B cell (primary cell): ENCODE measurements at regions not wholly inside any gene's neighbourhood (a gene's known extent, or its start where the extent isn't known, plus 50 kb on each side); places are given as distances from the start of the nearest gene placed in this dataset.

ENCODE experiments used
- ATAC-seq: fragments of 200-7000 bp; cut with Tn5 transposase; one replicate; pipeline ENCODE4 v1.10.0; 2021; ENCODE audit warnings: low read depth, mild to moderate bottlenecking, moderate number of reproducible peaks, moderate library complexity
- CTCF ChIA-PET: fragments of 350-600 bp; sonication (Branson Sonifier 250); formaldehyde crosslinking; loops from one replicate; lab custom pipeline; 2021; ENCODE audit warnings: antibody characterized with exemption, inconsistent platforms; lab: Charles Lee
- POLR2A ChIA-PET: fragments of 350-600 bp; sonication (Branson Sonifier 250); formaldehyde crosslinking; loops from one replicate; lab custom pipeline; 2021; ENCODE audit warnings: antibody characterized with exemption; lab: Charles Lee
- DNase-seq: peaks from one replicate; pipeline ENCODE4 v3.0.0; 2013
- H2AFZ ChIP-seq: 2 replicates; pipeline ENCODE4 v1.6.1; 2012; ENCODE audit warnings: mild to moderate bottlenecking, low read depth, low read length; ENCODE audit not compliant: insufficient read depth, poor library complexity, severe bottlenecking
- H3K27ac ChIP-seq, 2 donors: 1 replicate in 1 of 2; 2 replicates in 1 of 2; pipeline ENCODE4 v1.5.1; 2012 to 2013; ENCODE audit warnings: low read length in 2 of 2, mild to moderate bottlenecking in 2 of 2, moderate library complexity in 1 of 2
- H3K27me3 ChIP-seq, 4 experiments: fragments of 200-600 bp in 1 of 4; sonication (generic) in 1 of 4; replicated peaks in 1 of 4; 1 replicate in 2 of 4; 2 replicates in 2 of 4; pipeline versions ENCODE4 v1.6.1 to v1.7.0; 2013 to 2016; ENCODE audit warnings: low read length in 3 of 4, mild to moderate bottlenecking in 2 of 4, mixed read lengths in 1 of 4, moderate library complexity in 1 of 4; ENCODE audit not compliant: insufficient read depth in 4 of 4, control insufficient read depth in 3 of 4; ENCODE audit errors: control extremely low read depth in 1 of 4
- H3K36me3 ChIP-seq, 2 experiments: replicated peaks in 1 of 2; 1 replicate in 1 of 2; 2 replicates in 1 of 2; pipeline versions ENCODE4 v1.6.1 to v1.7.1; 2013; ENCODE audit warnings: low read length in 1 of 2; ENCODE audit not compliant: insufficient read depth in 2 of 2, control insufficient read depth in 1 of 2; ENCODE audit errors: control extremely low read depth in 1 of 2, extremely low read depth in 1 of 2
- H3K4me1 ChIP-seq, 2 donors: fragments of 200-600 bp in 1 of 2; sonication (generic) in 1 of 2; 1 replicate in 1 of 2; 2 replicates in 1 of 2; pipeline versions ENCODE4 v1.5.1 to v1.6.1; 2013 to 2017; ENCODE audit warnings: low read length in 2 of 2; ENCODE audit not compliant: control insufficient read depth in 2 of 2, insufficient read depth in 2 of 2
- H3K4me2 ChIP-seq: replicated peaks from 2 replicates; pipeline ENCODE3; 2012; ENCODE audit warnings: mild to moderate bottlenecking, low read depth, low read length; ENCODE audit not compliant: poor library complexity, severe bottlenecking
- H3K4me3 ChIP-seq, 5 experiments: fragments of 200-600 bp in 1 of 5; sonication (generic) in 1 of 5; 1 replicate in 3 of 5; 2 replicates in 2 of 5; pipeline versions ENCODE4 v1.5.1 to v1.7.0; 2011 to 2016; ENCODE audit warnings: low read length in 4 of 5, mild to moderate bottlenecking in 4 of 5, low read depth in 2 of 5, control low read depth in 1 of 5, moderate library complexity in 1 of 5; ENCODE audit not compliant: insufficient read depth in 1 of 5; ENCODE audit errors: control extremely low read depth in 1 of 5, extremely low read depth in 1 of 5
- H3K79me2 ChIP-seq: fragments of 200-600 bp; sonication (generic); one replicate; pipeline ENCODE4 v1.6.0; 2016; ENCODE audit warnings: low read length; ENCODE audit not compliant: control insufficient read depth, insufficient read depth
- H3K9ac ChIP-seq: fragments of 200-600 bp; sonication (generic); 2 replicates; pipeline ENCODE4 v1.6.1; 2017; ENCODE audit warnings: mild to moderate bottlenecking, low read length, moderate library complexity
- H3K9me3 ChIP-seq, 3 donors: one replicate each; pipeline versions ENCODE4 v1.6.1 to v1.7.1; 2013; ENCODE audit warnings: low read length in 2 of 3; ENCODE audit not compliant: control insufficient read depth in 2 of 3, insufficient read depth in 1 of 3; ENCODE audit errors: control extremely low read depth in 1 of 3
- H4K20me1 ChIP-seq: 2 replicates; pipeline ENCODE4 v1.6.0; 2012; ENCODE audit warnings: mild to moderate bottlenecking, low read length; ENCODE audit not compliant: insufficient read depth, control insufficient read depth, poor library complexity, severe bottlenecking
- H3K27ac Mint-ChIP-seq: one replicate; pipeline ENCODE4 v1.8.0; 2021; ENCODE audit warnings: mixed read lengths
- H3K27me3 Mint-ChIP-seq: one replicate; pipeline ENCODE4 v1.8.0; 2021; ENCODE audit warnings: mixed read lengths
- H3K4me1 Mint-ChIP-seq: one replicate; pipeline ENCODE4 v1.8.0; 2021; ENCODE audit warnings: mixed read lengths
- H3K4me3 Mint-ChIP-seq: one replicate; pipeline ENCODE4 v1.8.0; 2021; ENCODE audit warnings: mixed read lengths
- H3K9me3 Mint-ChIP-seq: one replicate; pipeline ENCODE4 v1.8.0; 2022; ENCODE audit warnings: mixed read lengths; ENCODE audit not compliant: insufficient read depth
- CTCF ChIP-seq: fragments of 200-600 bp; IDR thresholded peaks from one replicate; pipeline ENCODE4 v1.8.0; 2022; ENCODE audit warnings: antibody characterized with exemption, mild to moderate bottlenecking
- EZH2 ChIP-seq: IDR thresholded peaks from 2 replicates; pipeline ENCODE4 v1.6.1; 2012; ENCODE audit warnings: borderline replicate concordance, low read depth, mild to moderate bottlenecking, moderate library complexity, low read length; ENCODE audit not compliant: insufficient read depth, poor library complexity, severe bottlenecking
- WGBS: methylation state at CpG from one replicate; pipeline ENCODE4 v1.1.5; 2013; ENCODE audit warnings: missing lambda C conversion rate; ENCODE audit not compliant: insufficient coverage; 5-methylcytosine and 5-hydroxymethylcytosine counted together
- intact Hi-C: fragments of 100-400 bp; cut with micrococcal nuclease; formaldehyde crosslinking; loops from one replicate; pipeline ENCODE4 v1.10.0; 2022

GRCh38 chr2:187876554-187876953 lies 322.3 kb upstream of the TFPI start:
- no peak for ATAC-seq
- H3K27ac ChIP-seq = no peak overlapping the region
- H3K27ac Mint-ChIP-seq = no peak overlapping the region
- intact Hi-C loops = no loop called here
- H3K27me3 Mint-ChIP-seq = no peaks in the 10 kb centered on the region
- H3K36me3 ChIP-seq = no peaks in the 10 kb centered on the region
- TF ChIP-seq CTCF = no peak
- no peak for TF ChIP-seq EZH2
- WGBS = no CpG with 5 or more reads among the region's 5 CpGs
- CTCF ChIA-PET = no interaction called here
- no peak overlapping the region for H2AFZ ChIP-seq
- no peak overlapping the region for H3K4me2 ChIP-seq
- POLR2A ChIA-PET = no interaction called here
- no peaks in the 10 kb centered on the region for H3K4me1 ChIP-seq
- H4K20me1 ChIP-seq = no peaks in the 10 kb centered on the region
- no peaks in the 10 kb centered on the region for H3K9me3 ChIP-seq
- no peaks in the 10 kb centered on the region for H3K27me3 ChIP-seq
- H3K79me2 ChIP-seq = no peaks in the 10 kb centered on the region
- no peak overlapping the region for H3K4me3 Mint-ChIP-seq
- no peaks in the 10 kb centered on the region for H3K4me1 Mint-ChIP-seq
- no peak overlapping the region for H3K4me3 ChIP-seq
- H3K9ac ChIP-seq = no peak overlapping the region
- no peak for DNase-seq
- peaks cover 4% of the 10 kb centered on the region for H3K9me3 Mint-ChIP-seq

- no peaks in the 10 kb centered on the region for H3K27me3 ChIP-seq
- no peak overlapping the region for H2AFZ ChIP-seq
- H3K4me3 ChIP-seq = no peak overlapping the region
- Mint-ChIP-seq H3K9me3 (peaks cover 4% of the 10 kb centered on the region), H3K4me1 (no peaks in the 10 kb centered on the region), H3K27ac (no peak overlapping the region), H3K4me3 (no peak overlapping the region), H3K27me3 (no peaks in the 10 kb centered on the region)
- H3K4me1 ChIP-seq = no peaks in the 10 kb centered on the region
- intact Hi-C loops = no loop called here
- CTCF ChIA-PET = no interaction called here
- no peak overlapping the region for H3K9ac ChIP-seq
- no peak overlapping the region for H3K4me2 ChIP-seq
- no peak for ATAC-seq
- no peaks in the 10 kb centered on the region for H3K9me3 ChIP-seq
- POLR2A ChIA-PET = no interaction called here
- no peak overlapping the region for H3K27ac ChIP-seq
- H3K79me2 ChIP-seq = no peaks in the 10 kb centered on the region
- H3K36me3 ChIP-seq = no peaks in the 10 kb centered on the region
- no peak for TF ChIP-seq EZH2
- no peak for TF ChIP-seq CTCF
- DNase-seq = no peak
- no peaks in the 10 kb centered on the region for H4K20me1 ChIP-seq
Measured at GRCh38 chr2:187877391-187877790, 323.2 kb upstream of the TFPI start.
